Fibroblast of skin of abdomen (primary cell): ENCODE measurements at regions not wholly inside any gene's neighbourhood (a gene's known extent, or its start where the extent isn't known, plus 50 kb on each side); places are given as distances from the start of the nearest gene placed in this dataset.
"Not testable (repeated sequence)": the region's sequence is repeated elsewhere in the genome, so short reads cannot be mapped to it uniquely, and the experiment has no call there.

Experiments
- DNase-seq: peaks from one replicate; pipeline ENCODE4 v3.0.0-alpha.2; 2013

DNA sequence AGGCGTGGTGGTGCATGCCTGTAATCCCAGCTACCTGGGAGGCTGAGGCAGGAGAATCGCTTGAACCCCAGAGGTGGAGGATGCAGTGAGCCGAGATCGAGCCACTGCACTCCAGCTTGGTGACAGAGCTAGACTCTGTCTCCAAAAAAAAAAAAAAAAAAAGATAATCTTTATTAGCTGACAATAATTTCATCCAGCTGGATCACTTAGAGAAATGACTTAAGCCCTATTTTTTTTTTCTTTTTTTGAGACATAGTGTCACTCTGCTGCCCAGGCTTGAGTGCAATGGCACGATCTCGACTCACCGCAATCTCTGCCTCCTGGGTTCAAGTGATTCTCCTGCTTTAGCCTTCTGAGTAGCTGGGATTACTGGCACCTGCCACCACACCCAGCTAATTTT, 51.6 kb upstream of the MAP4K4 start:
- not testable (repeated sequence) for DNase-seq

DNA sequence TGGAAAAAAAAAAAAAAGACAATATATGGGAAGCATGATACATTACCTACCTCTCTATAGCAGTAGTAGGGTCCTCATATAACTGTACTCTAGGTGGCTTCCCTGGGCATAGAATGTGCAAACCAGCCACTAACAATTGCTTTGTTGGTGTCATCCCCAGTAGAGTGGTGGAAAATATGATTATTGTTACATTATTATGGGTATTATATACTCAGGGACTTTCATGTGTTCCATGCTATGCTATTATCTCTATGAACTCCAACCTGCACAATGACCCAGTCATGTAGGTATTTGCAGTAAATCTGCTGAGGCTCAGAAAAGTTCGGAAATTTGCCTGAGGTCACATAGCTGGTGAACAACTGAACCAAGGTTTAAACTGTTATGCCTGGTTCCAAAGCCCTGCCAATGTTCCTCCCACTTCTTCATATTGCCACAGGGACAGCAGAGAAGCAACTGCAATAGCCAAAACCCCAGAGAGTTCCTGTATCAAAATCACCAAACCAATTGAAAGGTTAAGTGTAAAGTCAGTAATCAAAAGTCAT, 52.6 kb upstream of the MAP4K4 start:
- no peak for DNase-seq

DNA sequence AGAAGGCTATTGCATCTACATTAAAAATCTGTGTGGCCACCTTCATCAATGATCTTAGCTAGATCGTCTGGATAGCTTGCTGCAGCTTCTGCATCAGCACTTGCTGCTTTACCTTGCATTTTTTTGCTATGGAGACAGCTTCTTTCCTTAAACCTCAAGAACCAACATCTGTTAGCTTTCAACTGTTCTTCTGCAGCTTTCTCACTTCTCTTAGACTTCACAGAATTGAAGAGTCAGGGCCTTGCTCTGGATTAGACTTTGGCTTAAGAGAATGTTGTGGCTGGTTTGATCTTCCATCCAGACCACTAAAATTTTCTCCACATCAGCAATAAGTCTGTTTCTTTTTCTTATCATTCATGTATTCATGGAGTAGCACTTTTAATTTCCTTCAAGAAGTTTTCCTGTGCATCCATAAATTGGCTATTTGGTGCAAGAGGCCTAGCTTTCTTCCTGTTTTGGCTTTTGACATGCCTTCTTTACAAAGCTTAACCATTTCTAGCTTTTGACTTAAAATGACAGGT, 54.4 kb upstream of the MAP4K4 start:
- DNase-seq = no peak

DNA sequence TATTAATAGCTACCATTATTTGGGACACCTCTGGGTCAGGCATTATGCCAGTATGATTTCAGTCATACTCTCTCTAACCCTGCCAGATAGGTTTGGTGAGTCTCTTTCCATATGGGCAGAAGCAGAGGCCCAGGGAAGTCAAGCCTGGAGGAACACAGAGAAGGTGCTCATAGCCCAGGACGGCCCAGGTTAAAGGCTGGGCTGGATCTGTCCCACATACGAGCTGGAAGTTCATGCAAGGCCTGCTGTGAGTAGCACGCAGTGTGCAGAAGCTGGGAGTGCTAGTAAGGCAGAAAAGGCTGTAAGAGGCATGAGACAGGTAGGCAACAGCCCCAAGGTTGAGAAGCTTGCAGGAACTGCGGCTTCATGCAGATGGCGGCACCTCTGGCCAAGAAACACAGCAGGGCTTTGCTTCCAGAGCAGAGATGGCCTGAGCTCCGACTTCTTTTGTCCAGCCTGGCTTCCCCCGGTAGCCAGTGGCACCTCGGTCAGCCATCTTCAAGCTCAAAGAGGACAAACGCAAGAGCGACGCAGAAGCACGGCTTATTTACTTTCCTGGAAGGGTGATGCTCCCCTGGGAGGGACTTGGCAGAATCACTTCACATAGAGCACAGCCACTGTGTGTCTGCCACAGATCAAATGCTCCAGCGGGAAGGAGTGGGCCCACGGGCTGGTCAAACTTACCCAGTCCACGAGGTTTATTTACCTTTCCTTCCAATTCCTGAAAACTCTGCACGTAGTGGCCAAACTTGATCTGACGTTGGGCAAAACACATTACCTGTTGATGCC, 58.5 kb upstream of the MAP4K4 start:
- no peak for DNase-seq

DNA sequence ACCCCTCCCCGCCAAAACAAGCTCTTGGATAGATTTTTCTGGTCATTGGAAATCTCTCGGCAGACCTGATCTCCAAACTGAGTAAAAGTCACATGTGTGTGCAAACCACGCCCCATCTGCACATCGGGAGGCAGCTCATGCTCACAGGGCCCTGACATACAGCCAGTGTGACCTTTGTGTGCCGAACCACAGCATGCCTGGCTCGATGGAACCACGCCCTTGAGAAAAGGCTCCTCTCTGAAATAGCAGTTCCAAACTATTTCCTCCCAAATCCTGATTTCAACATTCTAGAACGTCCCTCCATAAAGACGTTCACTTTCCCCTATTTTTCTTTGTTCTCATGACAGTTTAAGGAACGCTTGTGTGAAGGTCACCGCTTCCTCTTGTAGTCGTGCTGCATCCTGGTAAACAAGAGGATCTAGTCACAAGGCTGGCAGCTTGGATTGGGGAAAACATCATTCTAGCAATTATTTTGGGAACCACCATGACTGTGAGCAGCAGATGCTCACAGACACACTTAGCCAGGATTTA, 59.3 kb upstream of the MAP4K4 start:
- DNase-seq = no peak

DNA sequence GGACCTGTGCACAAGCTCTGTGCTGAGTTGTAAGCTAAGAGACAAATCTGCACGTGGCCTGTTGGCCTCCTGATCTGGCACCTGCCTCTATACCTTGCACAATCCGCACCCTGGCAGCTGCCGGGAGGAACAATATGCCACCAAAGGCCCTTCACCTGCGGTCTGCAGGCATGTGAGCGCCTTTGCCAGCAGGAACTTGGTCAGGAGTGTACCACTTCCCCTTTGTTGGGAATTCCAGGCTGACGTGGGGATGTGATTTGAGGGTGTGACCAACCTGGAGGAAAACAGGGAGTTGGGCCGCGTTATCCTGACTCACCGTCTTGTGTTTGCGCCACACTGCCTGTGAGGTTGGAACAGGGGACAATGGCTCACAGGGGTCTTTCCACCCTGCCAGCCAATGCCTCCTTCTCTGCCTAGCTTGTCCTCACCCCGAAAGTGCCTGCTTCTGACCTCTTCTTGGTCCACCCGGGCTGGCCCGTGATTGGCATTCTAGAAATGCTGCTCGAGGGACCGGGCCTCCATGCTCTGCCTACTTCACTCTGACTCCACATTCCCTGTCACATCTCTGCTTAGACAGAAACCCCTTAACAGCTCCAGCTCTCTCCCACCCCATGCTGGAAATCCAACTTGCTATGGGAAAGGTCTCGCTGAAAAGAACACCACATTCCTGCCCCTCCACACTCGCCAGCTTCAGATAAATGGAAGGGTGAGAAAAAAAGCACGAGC, 67.1 kb upstream of the MAP4K4 start:
- DNase-seq = no peak

DNA sequence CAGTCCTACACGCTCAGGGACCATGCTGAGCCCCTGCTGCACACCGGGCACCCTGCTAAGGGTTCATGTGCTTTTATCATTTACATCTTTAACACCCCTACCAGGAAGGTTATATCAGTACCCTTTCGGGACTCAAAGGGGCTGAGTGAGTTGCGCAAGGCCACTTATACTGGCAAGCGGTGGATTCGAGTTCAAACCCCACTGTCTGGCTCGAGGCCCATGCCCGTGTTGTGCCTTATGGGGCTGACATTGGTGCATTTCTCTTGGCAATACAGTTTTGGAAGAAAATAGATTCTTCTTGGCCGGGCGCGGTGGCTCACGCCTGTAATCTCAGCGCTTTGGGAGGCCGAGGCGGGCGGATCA, 69.5 kb upstream of the MAP4K4 start:
- no peak for DNase-seq

DNA sequence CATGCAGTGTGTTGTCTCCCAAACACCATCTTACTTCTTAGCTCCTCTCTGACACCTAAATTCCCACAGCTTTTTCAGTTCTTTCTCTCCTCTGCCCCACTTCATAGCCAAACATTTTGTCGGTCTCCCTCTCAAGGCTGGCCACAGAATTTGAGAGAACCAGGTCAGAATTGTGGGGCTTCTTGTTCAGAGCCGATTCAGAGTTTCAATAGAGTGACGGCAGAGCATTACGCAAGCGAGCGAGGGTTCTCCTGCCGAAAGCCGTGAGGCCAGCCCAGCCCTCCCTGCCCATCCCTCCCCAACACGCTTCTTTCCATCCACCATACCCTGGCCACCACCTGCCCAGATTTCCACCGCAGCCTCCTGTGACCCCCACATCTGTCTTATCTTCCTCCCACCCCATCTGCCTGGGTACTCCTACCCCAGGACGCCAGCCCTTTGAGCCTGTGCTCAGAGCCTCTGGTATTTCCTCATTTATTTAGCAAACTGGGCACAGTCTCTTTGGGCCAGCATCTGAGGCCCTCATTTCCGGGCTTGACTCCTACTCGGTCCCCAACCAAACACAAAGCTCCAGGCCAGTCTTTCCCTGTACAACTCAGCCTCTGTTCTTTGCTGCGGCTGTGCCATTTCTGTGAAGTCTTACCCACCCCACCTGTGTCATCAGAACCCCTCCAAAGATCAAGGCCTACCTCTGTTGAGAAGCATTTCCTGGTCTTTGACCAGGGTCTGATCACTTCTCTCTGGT, 70.0 kb upstream of the MAP4K4 start:
- no peak for DNase-seq

DNA sequence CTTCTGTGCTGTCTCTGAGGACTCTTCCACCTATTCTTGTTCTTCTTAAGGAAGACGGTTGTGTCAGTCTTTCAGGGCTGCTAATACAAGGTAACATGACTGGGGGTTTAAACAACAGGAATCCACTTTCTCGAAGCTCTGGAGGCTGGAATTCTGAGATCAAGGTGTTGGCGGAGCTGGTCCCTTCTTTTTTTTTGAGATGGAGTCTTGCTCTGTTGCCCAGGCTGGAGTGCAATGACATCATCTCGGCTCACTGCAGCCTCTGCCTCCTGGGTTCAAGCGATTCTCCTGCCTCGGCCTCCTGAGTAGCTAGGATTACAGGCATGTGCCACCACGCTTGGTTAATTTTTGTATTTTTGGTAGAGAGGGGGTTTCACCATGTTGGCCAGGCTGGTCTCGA, 71.7 kb upstream of the MAP4K4 start:
- not testable (repeated sequence) for DNase-seq

DNA sequence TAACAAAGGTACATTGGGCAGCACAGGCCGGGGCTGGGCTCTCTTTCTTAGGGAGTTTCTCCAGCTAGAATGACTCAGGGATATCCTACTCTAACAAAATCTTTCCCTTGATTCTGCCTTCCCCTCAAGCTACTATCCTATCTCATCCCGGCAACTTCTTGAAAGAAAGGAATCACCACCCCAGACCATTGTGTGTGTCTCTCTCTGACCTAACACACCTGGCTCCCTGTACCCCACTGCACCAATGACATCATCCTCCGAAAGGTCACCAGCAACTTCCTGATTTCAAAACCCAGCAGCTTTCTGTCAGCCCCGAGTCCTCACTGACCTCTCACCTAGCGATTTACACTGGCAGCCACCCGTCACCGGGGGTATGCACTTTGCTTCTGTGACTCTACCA, 72.1 kb upstream of the MAP4K4 start:
- no peak for DNase-seq

DNA sequence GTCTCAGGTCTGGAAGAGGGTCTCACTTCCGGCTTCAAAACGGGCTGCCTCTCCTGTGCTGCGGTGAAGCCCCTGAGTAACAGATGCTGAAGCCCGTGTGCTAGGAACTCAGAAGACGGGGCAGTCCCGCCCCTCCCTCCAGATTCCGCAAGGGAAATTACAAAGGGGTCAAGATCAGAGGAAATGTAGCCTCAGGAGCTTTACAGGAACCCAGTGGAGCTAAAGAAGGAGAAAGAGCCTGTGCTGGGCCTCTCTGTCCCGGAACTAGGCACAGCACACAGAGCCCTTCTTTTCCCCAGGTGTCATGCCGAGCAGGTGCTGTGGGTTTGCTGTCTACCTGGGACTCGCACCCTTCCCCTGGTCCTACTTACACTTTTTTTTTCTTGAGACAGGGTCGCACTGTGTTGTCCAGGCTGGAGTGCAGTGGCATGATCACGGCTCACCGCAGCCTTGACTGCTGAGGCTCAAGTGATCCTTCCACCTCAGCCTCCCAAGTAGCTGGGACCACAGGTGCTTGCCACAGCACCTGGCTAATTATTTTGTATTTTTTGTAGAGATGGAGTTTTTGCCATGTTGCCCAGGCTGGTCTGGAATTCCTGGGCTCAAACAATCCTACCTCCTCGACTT, 72.7 kb upstream of the MAP4K4 start:
- DNase-seq = no peak

DNA sequence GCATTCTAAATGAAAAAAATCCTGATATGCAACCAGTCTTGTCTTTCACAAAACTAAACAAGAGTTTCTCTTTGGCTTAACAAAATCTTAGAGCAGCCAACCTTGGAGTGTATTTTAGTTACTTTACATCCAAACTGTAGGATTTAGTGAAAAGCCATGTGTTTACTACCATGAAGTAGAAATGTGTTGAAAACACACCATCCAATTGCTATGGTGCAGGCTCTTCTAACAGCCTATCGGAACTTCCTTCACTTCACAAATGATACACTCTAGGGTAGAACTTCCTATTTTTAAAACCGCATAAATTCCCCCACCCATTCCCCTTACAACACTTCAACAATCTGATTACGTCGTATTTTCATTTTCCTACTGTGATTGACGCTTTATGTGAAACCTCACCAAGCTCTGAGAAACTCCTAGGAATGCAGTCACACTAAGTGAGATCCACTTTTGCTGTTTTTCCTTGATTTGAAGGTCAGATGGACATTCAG, 74.4 kb upstream of the MAP4K4 start:
- DNase-seq = no peak

DNA sequence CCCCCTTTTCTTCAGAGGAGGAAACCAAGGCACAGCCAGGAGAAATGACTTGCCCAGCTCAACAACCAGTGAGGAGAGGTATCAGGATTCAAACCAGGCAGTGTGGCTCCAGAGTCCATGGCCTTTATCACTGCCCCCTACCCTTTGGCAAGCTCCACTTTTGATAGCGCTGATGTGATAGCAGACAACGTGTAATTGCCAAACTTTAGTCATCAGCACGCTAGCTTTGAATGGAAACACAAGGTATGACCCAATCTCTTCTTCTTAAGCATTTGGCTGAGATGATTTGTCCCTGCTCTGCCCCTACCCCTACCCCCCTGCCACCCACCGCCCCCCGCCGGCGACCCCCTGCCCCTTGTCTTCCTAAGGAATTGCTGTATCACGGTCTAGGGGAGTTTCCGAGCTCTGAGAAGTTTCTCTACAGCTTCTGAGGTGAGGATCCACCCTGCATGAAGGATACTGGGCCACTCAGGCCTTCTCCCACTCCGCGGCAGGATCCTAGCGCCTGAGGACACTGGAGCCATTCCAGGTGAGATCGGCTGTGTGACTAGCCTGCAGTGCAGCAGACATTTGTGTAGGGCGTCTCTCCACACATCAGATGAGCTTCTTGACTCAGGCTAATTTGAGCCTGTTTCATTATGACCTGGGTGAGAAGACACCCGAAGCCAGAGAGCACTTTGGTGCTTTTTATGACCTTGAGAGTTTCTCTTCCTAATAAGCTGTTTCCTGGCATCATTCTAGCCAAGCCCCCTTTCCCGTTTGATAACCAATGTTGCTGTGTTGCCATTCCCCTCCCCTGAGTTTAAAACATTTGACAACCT, 75.1 kb upstream of the MAP4K4 start:
- DNase-seq = no peak

DNA sequence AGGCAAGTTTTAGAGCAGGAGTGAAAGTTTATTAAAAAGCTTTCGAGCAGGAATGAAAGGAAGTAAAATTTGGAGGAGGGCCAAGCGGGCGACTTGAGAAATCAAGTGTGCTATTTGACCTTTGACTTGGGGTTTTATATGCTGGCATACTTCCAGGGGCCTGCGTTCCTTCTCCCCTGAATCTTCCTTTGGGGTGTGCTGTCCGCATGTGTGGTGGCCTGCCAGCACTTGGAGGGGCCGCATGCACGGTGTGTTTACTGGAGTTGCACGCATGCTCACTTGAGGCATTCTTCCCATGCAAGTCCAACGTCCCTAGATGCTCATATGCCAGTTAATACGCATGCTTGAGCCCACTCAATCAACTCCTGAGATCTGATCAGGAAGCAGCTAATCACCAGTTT, 78.3 kb upstream of the MAP4K4 start:
- DNase-seq = peak; percentile 13

DNA sequence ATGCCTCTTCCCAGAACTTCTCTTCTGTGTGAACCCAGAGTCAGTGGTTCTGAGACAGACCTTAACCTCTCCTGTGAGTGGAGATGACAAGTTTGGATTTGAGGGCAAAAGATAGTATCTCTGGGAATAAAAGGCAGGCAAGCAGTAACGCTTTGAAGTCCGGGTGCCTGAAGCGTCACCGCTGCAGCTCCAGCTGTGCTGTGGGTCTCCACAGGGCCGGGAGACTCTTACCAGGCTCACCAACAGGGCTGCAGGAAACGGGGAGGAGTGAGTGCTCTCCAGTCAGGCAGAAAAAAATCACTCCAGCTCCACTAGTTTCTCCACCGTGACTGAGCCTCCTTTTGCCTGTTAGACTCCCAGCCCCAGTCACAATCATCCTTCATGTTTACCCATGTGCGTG, 79.7 kb upstream of the MAP4K4 start:
- DNase-seq = peak; percentile 24

DNA sequence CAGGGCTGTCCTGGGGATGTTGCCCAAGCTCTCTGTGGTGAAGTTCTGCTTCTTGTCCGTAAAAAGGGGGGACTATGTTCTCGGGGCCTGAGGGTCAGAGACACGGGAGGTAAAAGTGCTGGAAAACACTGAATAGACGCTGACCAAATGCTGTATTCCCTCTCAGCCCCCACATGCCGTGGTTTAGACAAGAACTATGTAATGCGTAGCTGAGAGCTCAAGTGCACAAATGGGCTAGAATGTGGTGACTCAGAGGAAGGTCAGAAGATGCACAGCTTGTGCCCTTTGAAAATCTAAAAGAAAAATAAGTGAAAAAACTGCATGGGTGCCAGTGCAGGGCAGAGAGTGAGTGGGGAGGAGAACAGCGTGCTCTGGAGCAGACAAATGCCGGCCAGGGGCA, 80.3 kb upstream of the MAP4K4 start:
- peak; percentile 67 for DNase-seq

DNA sequence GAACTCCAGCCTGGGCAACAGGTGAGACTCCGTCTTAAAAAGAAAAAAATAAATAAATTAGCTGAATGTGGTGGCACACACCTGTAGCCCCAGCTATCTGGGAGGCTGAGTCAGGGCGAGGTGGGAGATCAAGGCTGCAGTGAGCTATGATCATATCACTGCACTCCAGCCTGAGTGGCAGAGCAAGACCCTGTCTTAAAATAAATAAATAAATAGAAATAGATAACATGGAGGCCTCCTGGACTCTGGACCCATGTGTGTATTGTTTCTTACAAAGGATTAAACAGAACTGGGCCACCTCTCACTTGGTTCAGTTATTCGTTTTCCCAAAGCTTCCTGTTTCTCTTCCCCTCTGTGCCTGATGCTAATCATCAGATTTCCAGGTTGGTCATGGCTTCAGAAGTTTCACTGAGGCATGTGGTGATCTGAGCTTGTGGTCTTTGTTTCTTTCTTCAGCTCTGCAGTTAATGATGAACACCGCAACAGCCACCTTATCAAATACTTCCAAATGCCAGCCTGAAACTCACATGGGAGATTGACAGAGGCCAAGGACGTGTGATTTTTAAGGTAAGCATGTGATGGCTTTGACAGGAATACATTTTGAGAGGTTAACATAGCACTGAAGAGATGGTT, 83.3 kb upstream of the MAP4K4 start:
- no peak for DNase-seq

DNA sequence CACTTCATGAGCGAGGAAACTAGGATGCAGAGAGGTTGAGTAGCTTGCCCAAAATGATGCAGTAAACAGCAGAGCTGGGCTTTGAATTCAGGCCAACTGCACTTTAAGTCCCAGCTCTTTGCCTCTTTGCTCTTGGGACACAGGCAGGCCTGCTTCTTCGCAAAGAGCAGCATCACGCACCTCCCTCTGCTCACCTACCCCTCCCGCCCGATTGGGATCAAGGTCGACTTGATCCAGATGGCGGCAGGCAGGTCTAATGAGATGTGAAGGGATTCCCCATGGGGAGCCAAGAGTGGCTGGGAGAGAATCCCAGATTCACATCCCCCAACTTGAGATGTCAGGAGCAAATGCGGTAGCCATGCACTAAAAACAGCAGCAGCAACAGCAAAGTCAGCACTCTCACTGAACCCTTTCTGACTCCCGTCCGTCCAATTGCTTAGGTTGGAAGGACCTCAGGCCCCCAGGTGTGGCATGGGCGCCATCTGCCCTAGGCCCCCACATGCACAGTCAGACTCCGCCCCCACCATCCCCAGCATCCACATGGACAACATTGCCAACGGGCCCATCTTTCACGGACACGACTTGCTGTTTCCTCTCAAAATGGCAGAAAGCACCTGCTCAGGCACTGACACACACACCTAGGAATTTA, 84.3 kb upstream of the MAP4K4 start:
- no peak for DNase-seq

DNA sequence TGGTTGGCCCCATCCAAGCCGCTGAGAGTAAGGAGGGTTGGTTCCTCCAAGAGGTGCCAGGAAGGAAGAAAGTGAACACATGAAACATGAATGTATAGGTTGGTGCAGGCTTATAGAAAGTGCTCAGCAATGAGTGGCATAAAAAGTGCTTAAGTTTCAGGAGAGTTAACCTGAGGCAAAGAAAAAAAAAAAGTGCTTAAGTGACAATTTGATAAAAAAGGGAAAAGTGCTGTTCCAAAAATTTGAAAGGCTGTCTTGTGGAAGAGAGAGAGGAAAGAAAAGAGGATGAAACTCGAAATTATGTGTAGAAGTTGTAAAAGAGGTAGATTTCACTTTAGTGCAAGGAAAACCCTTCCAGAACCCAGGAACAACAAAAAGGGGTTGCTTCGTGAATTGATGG, 85.5 kb upstream of the MAP4K4 start:
- no peak for DNase-seq

DNA sequence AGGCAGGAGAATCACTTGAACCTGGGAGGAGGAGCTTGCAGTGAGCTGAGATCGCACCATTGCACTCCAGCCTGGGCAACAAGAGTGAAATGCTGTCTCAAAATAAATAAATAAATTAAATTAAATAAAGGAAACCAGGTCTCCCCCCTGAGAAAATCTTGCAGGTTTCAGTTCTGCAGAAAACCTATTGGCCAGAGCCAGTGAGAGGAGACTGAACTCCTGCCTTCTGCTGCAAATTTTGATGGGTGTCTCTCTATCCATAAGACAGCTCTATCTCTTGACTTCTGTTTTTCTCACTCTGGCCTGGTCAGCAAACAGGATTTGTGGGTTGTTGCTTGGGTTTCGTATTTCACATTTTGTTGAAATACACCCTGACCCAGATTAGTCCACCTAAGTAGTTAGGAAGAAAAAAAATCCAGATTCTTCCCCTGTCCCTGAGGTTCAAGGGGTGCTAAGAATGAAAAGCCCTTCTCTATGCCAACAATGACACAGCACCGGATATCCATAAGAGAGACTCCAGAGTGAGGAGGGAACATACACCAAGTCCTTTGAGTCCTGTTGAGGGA, 86.7 kb upstream of the MAP4K4 start:
- DNase-seq = no peak
